ENCODE measurements at regions not wholly inside any gene's neighbourhood (a gene's known extent, or its start where the extent isn't known, plus 50 kb on each side); places are given as distances from the start of the nearest gene placed in this dataset.
A peak's percentile ranks its signal among the peaks of the same experiment; 100 is the strongest.

- H3K4me1 ChIP-seq = peaks cover 0 to 12% (median 0%) of the 10 kb centered on the region in 4 donors
- DNase-seq = peak in 1 of 2 donors; percentile 86
- H3K27me3 ChIP-seq = no peaks in the 10 kb centered on the region
- H3K9me3 ChIP-seq = peaks cover 0 to 11% (median 5%) of the 10 kb centered on the region in 4 donors
- WGBS, 5 donors = 39 to 50% (median 45%) methylated on average over 6 of the region's 6 CpGs
- H3K36me3 ChIP-seq = no peaks in the 10 kb centered on the region
- intact Hi-C loops (cut with DNase I; ENCODE audit: low total_unique reads) = no loop called here
- H3K27ac ChIP-seq = no peak overlapping the region
- TF ChIP-seq POLR2A (IDR thresholded peaks at IDR 0.05) (no peak), POLR2AphosphoS5 (IDR thresholded peaks at IDR 0.05) (no peak), EP300 (IDR thresholded peaks at IDR 0.05) (no peak)
- TF ChIP-seq, protein P1, sequence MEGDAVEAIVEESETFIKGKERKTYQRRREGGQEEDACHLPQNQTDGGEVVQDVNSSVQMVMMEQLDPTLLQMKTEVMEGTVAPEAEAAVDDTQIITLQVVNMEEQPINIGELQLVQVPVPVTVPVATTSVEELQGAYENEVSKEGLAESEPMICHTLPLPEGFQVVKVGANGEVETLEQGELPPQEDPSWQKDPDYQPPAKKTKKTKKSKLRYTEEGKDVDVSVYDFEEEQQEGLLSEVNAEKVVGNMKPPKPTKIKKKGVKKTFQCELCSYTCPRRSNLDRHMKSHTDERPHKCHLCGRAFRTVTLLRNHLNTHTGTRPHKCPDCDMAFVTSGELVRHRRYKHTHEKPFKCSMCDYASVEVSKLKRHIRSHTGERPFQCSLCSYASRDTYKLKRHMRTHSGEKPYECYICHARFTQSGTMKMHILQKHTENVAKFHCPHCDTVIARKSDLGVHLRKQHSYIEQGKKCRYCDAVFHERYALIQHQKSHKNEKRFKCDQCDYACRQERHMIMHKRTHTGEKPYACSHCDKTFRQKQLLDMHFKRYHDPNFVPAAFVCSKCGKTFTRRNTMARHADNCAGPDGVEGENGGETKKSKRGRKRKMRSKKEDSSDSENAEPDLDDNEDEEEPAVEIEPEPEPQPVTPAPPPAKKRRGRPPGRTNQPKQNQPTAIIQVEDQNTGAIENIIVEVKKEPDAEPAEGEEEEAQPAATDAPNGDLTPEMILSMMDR (IDR thresholded peaks at IDR 0.05) = no peak
- no peak overlapping the region for H3K4me3 ChIP-seq
Observed at GRCh38 chr10:21399392-21400035, 126.0 kb downstream of the SKIDA1 start.

- WGBS, 5 donors = 46 to 63% (median 56%) methylated on average over 2 of the region's 2 CpGs
- intact Hi-C loops (cut with DNase I; ENCODE audit: low total_unique reads) = no loop called here
- Histone ChIP-seq H3K4me1 (peaks cover 0 to 12% (median 0%) of the 10 kb centered on the region in 4 donors), H3K27ac (no peak overlapping the region), H3K36me3 (no peaks in the 10 kb centered on the region), H3K9me3 (peaks cover 0 to 20% (median 8%) of the 10 kb centered on the region in 4 donors), H3K27me3 (no peaks in the 10 kb centered on the region), H3K4me3 (no peak overlapping the region)
- DNase-seq = no peak
- TF ChIP-seq POLR2A (IDR thresholded peaks at IDR 0.05) (no peak), EP300 (IDR thresholded peaks at IDR 0.05) (no peak), POLR2AphosphoS5 (IDR thresholded peaks at IDR 0.05) (no peak)
- TF ChIP-seq, protein P1 (IDR thresholded peaks at IDR 0.05) = no peak
Observed at GRCh38 chr10:21398563-21399231, 126.8 kb downstream of the SKIDA1 start.

DNA sequence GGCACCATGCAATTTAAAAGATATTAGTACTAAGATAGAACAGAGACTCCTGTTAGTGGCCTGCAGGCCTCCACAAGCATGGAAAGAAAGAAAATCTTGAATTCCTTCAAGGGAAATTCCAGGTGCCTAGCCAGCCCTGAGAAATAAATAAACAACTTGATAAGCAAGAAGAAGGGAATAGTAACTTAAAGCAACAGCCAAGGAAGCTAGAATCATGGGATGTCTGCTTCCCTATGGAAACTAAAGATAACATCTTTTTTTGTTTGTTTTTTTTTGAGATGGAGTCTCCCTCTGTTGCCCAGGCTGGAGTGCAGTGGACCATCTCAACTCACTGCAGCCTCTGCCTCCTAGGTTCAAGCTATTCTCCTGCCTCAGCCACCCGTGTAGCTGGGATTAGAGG lies 128.6 kb downstream of the SKIDA1 start:
- DNase-seq = no peak
- Histone ChIP-seq H3K36me3 (no peaks in the 10 kb centered on the region), H3K27ac (no peak overlapping the region), H3K9me3 (peaks cover 0 to 20% (median 8%) of the 10 kb centered on the region in 4 donors), H3K4me3 (no peak overlapping the region), H3K4me1 (peaks cover 0 to 12% (median 0%) of the 10 kb centered on the region in 4 donors), H3K27me3 (no peaks in the 10 kb centered on the region)
- intact Hi-C loops (cut with DNase I; ENCODE audit: low total_unique reads) = no loop called here
- 59 to 83% (median 75%) methylated on average over 1 of the region's 1 CpG for WGBS, 5 donors
- no peak for TF ChIP-seq POLR2AphosphoS5 (IDR thresholded peaks at IDR 0.05)
- TF ChIP-seq EP300 (IDR thresholded peaks at IDR 0.05) = no peak
- no peak for TF ChIP-seq POLR2A (IDR thresholded peaks at IDR 0.05)
- TF ChIP-seq, protein P1 (IDR thresholded peaks at IDR 0.05) = no peak

- intact Hi-C loops (cut with DNase I; ENCODE audit: low total_unique reads) = no loop called here
- no peaks in the 10 kb centered on the region for H3K36me3 ChIP-seq
- no peak overlapping the region for H3K27ac ChIP-seq
- WGBS, 5 donors = 93 to 95% (median 93%) methylated on average over 20 of the region's 20 CpGs
- no peak for TF ChIP-seq POLR2AphosphoS5 (IDR thresholded peaks at IDR 0.05)
- no peak for TF ChIP-seq POLR2A (IDR thresholded peaks at IDR 0.05)
- TF ChIP-seq EP300 (IDR thresholded peaks at IDR 0.05) = no peak
- no peak overlapping the region for H3K4me3 ChIP-seq
- peaks cover 0 to 20% (median 8%) of the 10 kb centered on the region in 4 donors for H3K9me3 ChIP-seq
- peaks cover 0 to 4% (median 0%) of the 10 kb centered on the region in 4 donors for H3K4me1 ChIP-seq
- peaks cover 0 to 4% (median 0%) of the 10 kb centered on the region in 3 donors for H3K27me3 ChIP-seq
- no peak for DNase-seq
Observed at GRCh38 chr10:21393931-21394330, 131.6 kb downstream of the SKIDA1 start.

All from stomach (tissue), 8 donors.